HG03135 (cell line): ENCODE measurements at regions not wholly inside any gene's neighbourhood (a gene's known extent, or its start where the extent isn't known, plus 50 kb on each side); places are given as distances from the start of the nearest gene placed in this dataset.

ENCODE experiments used
- ATAC-seq: cut with Tn5 transposase; IDR thresholded peaks from one replicate; pipeline ENCODE4 v1.9.1; 2021; ENCODE audit warnings: mild to moderate bottlenecking, moderate library complexity; ENCODE audit not compliant: unreplicated experiment

- ATAC-seq, result no peak
These were observed 76.4 kb downstream of the CXXC4 start for GRCh38 chr4:104418286-104418685.

DNA sequence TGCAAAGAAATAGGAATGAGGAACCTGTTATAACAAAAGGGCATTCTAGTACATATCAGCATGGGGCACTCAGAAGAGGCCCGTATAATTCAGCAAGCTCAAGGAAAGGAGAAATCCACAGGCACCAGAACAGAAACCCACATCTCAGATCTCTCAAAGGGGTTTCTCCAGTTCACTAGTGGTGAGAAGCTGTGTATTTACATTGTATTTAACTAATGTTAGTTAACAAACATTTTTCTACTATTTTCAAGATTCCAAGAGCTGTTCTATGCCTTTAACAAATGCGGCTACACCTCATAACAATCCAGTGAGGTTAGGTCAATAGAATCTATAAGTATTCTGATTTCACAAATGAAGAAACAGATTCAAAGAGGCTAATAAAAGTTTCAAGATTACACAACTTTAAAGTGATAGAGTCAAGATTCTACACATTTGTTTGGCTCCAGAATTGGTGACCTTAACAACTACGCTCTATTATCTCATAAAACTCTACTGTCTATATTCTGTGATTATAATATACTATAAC is 77.3 kb downstream of the CXXC4 start:
- no peak for ATAC-seq

DNA sequence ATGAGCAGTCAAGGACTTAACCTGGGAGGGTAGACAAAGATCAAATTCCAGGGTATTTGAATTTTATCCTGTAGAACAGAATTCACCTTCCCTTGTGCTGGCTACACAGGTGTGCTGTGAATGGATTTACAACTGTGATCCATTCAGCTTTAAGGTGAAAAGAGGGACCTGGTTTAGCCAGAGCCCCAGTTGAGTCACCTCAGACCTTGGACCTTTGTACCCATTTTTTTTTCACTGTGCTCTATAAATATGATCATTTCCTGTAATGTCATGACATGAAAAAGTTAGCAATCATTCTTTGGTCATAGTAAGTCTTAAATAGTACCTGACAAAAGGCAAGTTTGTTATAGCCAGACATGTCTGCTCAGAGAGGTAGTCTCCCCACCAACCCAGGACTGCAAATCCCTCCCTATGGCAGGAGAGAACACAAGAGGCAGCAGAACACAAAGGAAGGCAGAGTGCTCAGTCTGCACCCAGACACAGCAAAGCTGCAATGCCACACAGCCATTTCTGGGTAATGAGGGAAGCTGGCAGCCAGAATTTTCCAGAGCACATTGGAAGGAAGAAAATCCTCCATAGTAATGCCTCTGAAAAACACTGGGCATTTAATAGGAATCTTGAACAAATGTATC is 77.9 kb downstream of the CXXC4 start:
- no peak for ATAC-seq

GRCh38 chr4:104413487-104413886 is 81.2 kb downstream of the CXXC4 start:
- no peak for ATAC-seq

GRCh38 chr4:104412344-104412743 is 82.3 kb downstream of the CXXC4 start:
- ATAC-seq, result no peak

DNA sequence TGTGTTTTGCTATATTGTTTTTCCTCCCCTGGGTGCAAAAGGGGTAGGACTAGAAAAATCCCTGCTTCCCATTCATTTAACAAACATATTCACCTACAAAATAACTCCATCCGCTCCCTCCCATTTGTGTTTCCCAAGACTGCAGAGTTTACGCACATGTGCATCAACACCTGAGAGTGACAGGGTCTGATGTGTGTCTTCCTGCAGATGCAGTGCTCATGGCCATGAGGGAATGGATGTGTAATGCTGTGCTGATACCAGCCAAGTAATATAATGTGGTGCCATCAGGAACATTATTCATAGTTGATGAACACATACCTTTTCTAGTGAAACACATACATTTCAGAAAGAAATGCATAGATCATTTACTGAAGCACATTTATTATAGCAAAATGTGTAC is 83.2 kb downstream of the CXXC4 start:
- no peak for ATAC-seq

DNA sequence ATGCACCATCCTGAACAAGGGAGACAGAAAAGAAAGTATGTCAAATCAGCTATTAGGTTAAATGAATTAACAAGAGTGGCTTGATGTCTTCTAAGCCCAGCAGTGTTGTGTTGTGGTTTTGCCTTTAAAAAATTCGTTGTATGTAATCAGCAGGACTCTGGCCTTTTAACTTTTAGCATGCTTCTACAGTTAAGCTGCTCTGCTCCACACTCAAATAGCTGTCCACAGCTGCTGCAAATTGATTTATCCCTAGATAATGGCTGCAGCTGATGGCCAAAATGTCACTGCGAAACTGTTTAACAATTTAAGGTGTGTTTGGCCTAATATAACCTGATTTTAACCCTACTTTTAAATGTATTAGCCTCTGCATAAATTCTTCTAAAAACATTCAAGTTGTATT is 85.8 kb downstream of the CXXC4 start:
- no peak for ATAC-seq

- no peak for ATAC-seq
These were observed 90.3 kb downstream of the CXXC4 start for GRCh38 chr4:104404361-104404760.

DNA sequence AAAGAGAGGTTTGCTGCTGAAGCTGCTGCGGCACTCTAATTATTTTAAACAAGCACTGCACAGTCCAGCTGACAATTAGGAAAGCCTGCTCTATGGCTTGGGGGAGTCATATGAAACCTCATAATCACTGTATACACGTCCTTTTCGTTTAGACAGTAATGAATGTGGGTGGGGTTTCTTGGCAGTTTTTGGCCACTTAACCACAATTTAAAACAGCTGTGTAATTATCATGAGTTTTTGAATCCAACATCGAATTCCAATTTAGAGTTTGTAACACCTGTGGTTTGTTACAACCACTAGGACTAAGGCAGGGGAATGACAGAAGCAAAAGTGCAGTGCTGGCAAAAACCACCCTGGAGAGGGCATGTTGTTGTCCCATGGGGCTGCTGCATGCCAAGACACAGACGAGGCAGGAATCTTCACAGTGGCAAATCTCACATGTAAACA is 99.5 kb downstream of the CXXC4 start:
- ATAC-seq, result no peak

GRCh38 chr4:104394406-104395167 is 100.1 kb downstream of the CXXC4 start:
- no peak for ATAC-seq

GRCh38 chr4:104393655-104394324 is 100.9 kb downstream of the CXXC4 start:
- no peak for ATAC-seq

DNA sequence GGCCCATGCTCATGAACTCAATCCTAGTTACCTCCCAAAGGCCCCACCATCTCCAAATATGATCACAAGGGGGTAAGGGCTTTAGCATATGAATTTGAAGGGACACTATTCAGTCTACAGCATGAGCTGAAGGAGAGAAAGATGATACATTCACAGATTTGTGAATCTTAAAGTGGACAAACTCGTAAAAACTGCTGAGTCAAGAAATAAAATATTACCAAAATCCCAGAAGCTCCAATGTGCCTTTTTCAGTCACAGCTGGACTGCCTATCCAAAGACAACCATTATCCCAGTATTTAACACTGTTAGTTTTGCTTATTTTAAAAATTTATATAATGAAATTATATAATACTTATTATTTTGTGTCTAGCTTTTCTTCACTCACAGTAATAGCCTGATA is 109.0 kb downstream of the CXXC4 start:
- no peak for ATAC-seq

- no peak for ATAC-seq
These were observed 111.7 kb downstream of the CXXC4 start for GRCh38 chr4:104382961-104383360.

GRCh38 chr4:104381729-104382128 is 113.0 kb downstream of the CXXC4 start:
- ATAC-seq, result no peak

GRCh38 chr4:104365618-104366017 is 129.1 kb downstream of the CXXC4 start:
- ATAC-seq, result no peak

GRCh38 chr4:104353481-104353880 is 141.2 kb downstream of the CXXC4 start:
- ATAC-seq, result no peak

- ATAC-seq, result no peak
These were observed 142.5 kb downstream of the CXXC4 start for GRCh38 chr4:104352211-104352610.

GRCh38 chr4:104351706-104352105 is 143.0 kb downstream of the CXXC4 start:
- ATAC-seq, result no peak

GRCh38 chr4:104345598-104346242 is 149.0 kb downstream of the CXXC4 start:
- no peak for ATAC-seq

GRCh38 chr4:104344342-104344980 is 150.2 kb downstream of the CXXC4 start:
- ATAC-seq, result no peak

DNA sequence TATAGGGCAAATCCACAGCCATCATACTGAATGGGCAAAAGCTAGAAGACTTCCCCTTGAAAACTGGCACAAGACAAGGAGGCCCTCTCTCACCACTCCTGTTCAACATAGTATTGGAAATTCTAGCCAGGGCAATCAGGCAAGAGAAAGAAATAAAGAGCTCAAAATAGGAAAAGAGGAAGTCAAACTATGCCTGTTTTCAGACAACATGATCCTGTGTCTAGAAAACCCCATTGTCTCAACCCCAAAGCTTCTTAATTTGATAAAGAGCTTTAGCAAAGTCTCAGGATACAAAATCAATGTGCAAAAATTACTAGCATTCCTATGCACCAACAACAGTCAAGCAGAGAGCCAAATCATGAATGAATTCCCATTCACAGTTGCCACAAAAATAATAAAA is 160.3 kb downstream of the CXXC4 start:
- no peak for ATAC-seq
